ENCODE measurements at regions not wholly inside any gene's neighbourhood (a gene's known extent, or its start where the extent isn't known, plus 50 kb on each side); places are given as distances from the start of the nearest gene placed in this dataset.

DNA sequence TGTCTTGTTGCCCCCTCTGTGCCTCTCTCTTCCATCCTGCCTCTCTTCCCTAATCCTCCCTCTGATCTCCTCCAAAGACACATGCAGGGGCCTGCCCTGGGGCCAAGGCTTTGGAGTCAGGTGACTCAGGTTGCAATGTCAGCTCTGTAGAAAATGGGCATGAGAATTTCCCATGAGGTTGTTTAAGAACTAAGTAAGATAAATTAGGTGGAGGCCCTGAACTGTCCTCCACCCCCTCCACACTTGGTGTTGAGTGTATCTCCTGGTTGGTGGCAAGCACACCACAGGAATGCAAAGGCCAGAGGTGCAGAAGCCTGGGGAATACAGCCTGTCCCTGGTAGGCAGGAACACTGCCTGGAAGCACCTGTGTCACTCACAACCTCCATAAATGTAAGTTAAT lies 63.9 kb upstream of the GRIK3 start (continued):
- TF ChIP-seq, protein P1, sequence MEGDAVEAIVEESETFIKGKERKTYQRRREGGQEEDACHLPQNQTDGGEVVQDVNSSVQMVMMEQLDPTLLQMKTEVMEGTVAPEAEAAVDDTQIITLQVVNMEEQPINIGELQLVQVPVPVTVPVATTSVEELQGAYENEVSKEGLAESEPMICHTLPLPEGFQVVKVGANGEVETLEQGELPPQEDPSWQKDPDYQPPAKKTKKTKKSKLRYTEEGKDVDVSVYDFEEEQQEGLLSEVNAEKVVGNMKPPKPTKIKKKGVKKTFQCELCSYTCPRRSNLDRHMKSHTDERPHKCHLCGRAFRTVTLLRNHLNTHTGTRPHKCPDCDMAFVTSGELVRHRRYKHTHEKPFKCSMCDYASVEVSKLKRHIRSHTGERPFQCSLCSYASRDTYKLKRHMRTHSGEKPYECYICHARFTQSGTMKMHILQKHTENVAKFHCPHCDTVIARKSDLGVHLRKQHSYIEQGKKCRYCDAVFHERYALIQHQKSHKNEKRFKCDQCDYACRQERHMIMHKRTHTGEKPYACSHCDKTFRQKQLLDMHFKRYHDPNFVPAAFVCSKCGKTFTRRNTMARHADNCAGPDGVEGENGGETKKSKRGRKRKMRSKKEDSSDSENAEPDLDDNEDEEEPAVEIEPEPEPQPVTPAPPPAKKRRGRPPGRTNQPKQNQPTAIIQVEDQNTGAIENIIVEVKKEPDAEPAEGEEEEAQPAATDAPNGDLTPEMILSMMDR (conservative IDR thresholded peaks at IDR 0.05; ENCODE audit: low read depth in 2 of 2), result no peak
- TF ChIP-seq, protein P2, sequence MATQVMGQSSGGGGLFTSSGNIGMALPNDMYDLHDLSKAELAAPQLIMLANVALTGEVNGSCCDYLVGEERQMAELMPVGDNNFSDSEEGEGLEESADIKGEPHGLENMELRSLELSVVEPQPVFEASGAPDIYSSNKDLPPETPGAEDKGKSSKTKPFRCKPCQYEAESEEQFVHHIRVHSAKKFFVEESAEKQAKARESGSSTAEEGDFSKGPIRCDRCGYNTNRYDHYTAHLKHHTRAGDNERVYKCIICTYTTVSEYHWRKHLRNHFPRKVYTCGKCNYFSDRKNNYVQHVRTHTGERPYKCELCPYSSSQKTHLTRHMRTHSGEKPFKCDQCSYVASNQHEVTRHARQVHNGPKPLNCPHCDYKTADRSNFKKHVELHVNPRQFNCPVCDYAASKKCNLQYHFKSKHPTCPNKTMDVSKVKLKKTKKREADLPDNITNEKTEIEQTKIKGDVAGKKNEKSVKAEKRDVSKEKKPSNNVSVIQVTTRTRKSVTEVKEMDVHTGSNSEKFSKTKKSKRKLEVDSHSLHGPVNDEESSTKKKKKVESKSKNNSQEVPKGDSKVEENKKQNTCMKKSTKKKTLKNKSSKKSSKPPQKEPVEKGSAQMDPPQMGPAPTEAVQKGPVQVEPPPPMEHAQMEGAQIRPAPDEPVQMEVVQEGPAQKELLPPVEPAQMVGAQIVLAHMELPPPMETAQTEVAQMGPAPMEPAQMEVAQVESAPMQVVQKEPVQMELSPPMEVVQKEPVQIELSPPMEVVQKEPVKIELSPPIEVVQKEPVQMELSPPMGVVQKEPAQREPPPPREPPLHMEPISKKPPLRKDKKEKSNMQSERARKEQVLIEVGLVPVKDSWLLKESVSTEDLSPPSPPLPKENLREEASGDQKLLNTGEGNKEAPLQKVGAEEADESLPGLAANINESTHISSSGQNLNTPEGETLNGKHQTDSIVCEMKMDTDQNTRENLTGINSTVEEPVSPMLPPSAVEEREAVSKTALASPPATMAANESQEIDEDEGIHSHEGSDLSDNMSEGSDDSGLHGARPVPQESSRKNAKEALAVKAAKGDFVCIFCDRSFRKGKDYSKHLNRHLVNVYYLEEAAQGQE (IDR thresholded peaks at IDR 0.05; ENCODE audit: unreplicated experiment), result no peak
- TF ChIP-seq CREB1 (CRISPR knock-in tag; IDR thresholded peaks at IDR 0.05; ENCODE audit: low read depth) (no peak), NANOG (IDR thresholded peaks at IDR 0.05; ENCODE audit: borderline replicate concordance) (no peak), POLR2AphosphoS5 (IDR thresholded peaks at IDR 0.05; ENCODE audit: low read depth) (no peak), ZNF114 (CRISPR knock-in tag; IDR thresholded peaks at IDR 0.05) (no peak)
- TF ChIP-seq, protein P3, sequence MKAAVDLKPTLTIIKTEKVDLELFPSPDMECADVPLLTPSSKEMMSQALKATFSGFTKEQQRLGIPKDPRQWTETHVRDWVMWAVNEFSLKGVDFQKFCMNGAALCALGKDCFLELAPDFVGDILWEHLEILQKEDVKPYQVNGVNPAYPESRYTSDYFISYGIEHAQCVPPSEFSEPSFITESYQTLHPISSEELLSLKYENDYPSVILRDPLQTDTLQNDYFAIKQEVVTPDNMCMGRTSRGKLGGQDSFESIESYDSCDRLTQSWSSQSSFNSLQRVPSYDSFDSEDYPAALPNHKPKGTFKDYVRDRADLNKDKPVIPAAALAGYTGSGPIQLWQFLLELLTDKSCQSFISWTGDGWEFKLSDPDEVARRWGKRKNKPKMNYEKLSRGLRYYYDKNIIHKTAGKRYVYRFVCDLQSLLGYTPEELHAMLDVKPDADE (IDR thresholded peaks at IDR 0.05), result no peak

DNA sequence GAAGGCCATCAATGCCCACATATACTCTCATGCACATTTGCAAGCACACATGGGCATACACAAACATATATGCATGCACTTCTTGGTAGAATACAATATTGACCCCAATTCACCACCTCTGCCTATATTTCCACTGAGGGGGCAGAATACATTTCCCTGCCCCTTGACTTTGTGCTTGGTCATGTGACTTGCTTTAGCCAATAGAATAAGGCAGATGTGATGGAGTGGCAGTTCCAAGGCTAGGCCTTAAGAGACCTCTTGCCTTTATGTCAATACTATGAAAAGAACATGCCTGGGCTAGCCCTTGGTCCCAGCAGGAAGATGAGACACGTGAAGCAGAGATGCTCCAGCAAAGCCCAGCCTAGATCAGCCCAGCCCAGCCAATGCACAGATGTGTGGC lies 66.0 kb upstream of the GRIK3 start:
- no peaks in the 10 kb centered on the region for H3K36me3 ChIP-seq (ENCODE audit: insufficient read depth)
- Mint-ChIP-seq H3K9me3 (no peaks in the 10 kb centered on the region), H3K36me3 (ENCODE audit: low read depth) (no peaks in the 10 kb centered on the region), H3K27me3 (ENCODE audit: insufficient read depth, low read depth, poor library complexity) (peaks cover 10% of the 10 kb centered on the region), H3K4me1 (peaks cover 11% of the 10 kb centered on the region), H3K4me3 (no peak overlapping the region), H3K27ac (no peak overlapping the region)
- no peak overlapping the region for H3K27ac ChIP-seq (ENCODE audit: low read depth)
- no peak overlapping the region for H2AFZ ChIP-seq
- H3K27me3 ChIP-seq (ENCODE audit: insufficient read depth), result no peaks in the 10 kb centered on the region
- H3K4me2 ChIP-seq, result no peak overlapping the region
- no peak for ATAC-seq
- H3K79me2 ChIP-seq (replicated peaks; ENCODE audit: insufficient read depth), result no peaks in the 10 kb centered on the region
- no peaks in the 10 kb centered on the region; the same call in 1 of the 2 replicates for H3K4me1 ChIP-seq (ENCODE audit: insufficient read depth)
- DNase-seq (ENCODE audit: low spot score), result no peak
- no peaks in the 10 kb centered on the region for H4K20me1 ChIP-seq (replicated peaks; ENCODE audit: insufficient read depth)
- no peak overlapping the region for H3K4me3 ChIP-seq
- H3K9me2 ChIP-seq (ENCODE audit: insufficient read depth), result 0 out of 2 replicates have a peak, but pooled peaks cover 8% of the 10 kb centered on the region
- no peaks in the 10 kb centered on the region for H3F3A ChIP-seq (replicated peaks; ENCODE audit: low read depth)
- TF ChIP-seq, protein P1 (conservative IDR thresholded peaks at IDR 0.05; ENCODE audit: low read depth in 2 of 2), result no peak
- TF ChIP-seq ZNF331 (CRISPR knock-in tag; IDR thresholded peaks at IDR 0.05; ENCODE audit: low read depth) (no peak), STAT1 (IDR thresholded peaks at IDR 0.05; ENCODE audit: unreplicated experiment) (no peak), EZH2phosphoT487 (IDR thresholded peaks at IDR 0.05; ENCODE audit: unreplicated experiment) (no peak), POLR2AphosphoS5 (IDR thresholded peaks at IDR 0.05; ENCODE audit: low read depth) (no peak), CREB1 (CRISPR knock-in tag; IDR thresholded peaks at IDR 0.05; ENCODE audit: low read depth) (no peak), NANOG (IDR thresholded peaks at IDR 0.05; ENCODE audit: borderline replicate concordance) (no peak), ZNF114 (CRISPR knock-in tag; IDR thresholded peaks at IDR 0.05) (no peak), EZH2 (IDR thresholded peaks at IDR 0.05; ENCODE audit: low read depth, unreplicated experiment) (no peak)
- TF ChIP-seq, protein P2 (IDR thresholded peaks at IDR 0.05; ENCODE audit: unreplicated experiment), result no peak
- TF ChIP-seq, protein P3 (IDR thresholded peaks at IDR 0.05), result no peak
